VCaP (cell line): ENCODE measurements at regions not wholly inside any gene's neighbourhood (a gene's known extent, or its start where the extent isn't known, plus 50 kb on each side); places are given as distances from the start of the nearest gene placed in this dataset.

ENCODE experiments used
- H3K27ac ChIP-seq: fragments of 450-650 bp; 2 replicates; pipeline ENCODE4 v1.5.1; 2017
- TF ChIP-seq, protein P1 (sequence below): fragments of 450-650 bp; conservative IDR thresholded peaks from 2 replicates; pipeline ENCODE4 v1.5.1; 2017; ENCODE audit warnings: mild to moderate bottlenecking, moderate library complexity

DNA sequence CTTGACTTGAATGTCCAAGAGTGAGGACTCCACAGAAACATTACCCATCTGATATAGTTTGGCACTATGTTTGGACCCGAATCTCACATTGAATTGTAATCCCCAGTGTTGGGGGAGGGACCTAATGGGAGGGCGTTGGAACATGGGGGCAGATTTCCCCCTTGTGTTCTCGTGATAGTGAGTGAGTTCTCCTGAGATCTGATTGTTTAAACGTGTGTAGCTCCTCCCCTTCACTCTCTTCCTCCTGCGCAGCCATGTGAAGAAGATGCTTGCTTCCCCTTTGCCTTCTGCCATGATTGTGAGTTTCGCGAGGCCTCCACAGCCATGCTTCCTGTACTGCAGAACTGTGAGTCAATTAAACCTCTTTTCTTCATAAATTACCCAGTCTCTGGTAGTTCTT is 273.9 kb upstream of the TBC1D5 start:
- TF ChIP-seq, protein P1, sequence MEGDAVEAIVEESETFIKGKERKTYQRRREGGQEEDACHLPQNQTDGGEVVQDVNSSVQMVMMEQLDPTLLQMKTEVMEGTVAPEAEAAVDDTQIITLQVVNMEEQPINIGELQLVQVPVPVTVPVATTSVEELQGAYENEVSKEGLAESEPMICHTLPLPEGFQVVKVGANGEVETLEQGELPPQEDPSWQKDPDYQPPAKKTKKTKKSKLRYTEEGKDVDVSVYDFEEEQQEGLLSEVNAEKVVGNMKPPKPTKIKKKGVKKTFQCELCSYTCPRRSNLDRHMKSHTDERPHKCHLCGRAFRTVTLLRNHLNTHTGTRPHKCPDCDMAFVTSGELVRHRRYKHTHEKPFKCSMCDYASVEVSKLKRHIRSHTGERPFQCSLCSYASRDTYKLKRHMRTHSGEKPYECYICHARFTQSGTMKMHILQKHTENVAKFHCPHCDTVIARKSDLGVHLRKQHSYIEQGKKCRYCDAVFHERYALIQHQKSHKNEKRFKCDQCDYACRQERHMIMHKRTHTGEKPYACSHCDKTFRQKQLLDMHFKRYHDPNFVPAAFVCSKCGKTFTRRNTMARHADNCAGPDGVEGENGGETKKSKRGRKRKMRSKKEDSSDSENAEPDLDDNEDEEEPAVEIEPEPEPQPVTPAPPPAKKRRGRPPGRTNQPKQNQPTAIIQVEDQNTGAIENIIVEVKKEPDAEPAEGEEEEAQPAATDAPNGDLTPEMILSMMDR, result no peak
- no peak overlapping the region for H3K27ac ChIP-seq

DNA sequence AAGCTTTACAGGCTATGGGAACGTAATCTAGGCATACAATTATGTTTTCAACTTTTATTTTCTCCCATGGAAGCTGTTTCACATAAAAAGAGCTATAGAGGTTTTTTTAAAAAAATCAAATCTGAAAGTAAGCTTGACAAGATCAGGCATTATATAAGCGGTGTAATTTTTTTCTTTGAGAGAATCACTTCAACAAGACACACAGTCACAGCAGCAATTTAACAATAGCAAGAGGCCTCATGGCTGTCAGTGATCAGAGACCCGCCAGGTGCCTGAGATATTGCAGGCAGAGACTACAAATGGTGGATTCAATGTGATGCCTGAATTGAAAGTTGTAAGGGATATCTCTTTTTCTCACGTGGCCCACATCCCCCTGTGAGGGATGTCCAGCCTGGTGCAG is 270.5 kb upstream of the TBC1D5 start:
- H3K27ac ChIP-seq, result no peak overlapping the region
- TF ChIP-seq, protein P1, result no peak

DNA sequence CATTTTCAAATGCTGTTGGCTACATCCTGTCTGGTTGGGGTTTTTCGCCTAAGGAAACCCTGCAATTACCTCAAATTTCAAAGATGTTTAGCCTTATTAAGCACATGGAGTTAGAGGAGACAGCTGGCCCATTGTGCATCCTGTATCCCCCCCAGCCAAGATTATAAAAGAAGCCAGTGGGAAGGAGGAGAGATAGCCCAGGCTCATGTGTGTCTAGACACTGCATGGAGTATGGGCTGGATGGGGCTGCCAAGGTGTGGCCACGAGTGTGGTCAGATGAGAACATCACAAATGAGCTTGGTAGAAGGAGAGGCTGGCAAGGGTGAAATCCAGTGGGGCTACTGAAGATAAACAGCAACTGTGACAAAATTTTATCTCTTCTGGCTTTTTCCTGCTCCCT is 270.0 kb upstream of the TBC1D5 start:
- H3K27ac ChIP-seq, result no peak overlapping the region
- TF ChIP-seq, protein P1, result no peak

DNA sequence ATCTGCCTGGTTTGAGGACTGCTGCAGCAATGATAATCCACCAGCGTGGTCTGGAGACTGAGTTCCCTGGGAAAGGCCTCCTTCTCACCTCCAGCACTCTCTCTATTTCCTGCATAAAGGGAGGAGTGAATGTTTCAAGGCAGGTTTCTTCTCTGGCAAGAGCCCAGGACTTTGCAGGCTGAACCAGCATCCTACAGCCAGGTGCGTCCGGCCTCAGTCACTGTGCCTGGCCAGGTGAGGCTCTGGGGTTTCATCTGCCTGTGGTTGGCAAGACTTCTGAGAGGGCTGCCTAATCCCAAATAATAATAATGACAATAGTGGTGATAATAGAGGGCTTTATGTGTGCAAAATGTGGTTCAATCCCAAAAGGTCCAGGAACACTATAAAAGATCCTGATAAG is 269.0 kb upstream of the TBC1D5 start:
- no peak overlapping the region for H3K27ac ChIP-seq
- TF ChIP-seq, protein P1, result no peak

DNA sequence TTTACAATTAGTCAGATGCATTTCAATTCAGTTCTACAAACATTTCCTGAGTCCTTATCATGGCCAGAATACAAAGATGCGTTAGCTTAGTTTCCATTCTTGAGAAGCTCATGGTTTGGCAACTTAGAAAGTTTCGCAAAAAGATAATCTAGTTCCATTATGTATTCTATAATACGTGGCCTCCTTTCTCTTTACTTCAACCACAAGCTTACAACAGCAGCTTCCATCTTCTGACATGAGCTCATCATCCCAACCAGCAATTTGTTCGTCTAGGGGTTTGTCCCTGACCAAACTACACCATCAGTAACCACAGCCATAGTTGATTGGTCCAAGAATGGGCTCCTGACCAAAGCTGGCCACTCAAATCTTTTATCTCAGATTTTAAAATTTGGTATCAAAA is 267.6 kb upstream of the TBC1D5 start:
- H3K27ac ChIP-seq, result no peak overlapping the region
- TF ChIP-seq, protein P1, result no peak

DNA sequence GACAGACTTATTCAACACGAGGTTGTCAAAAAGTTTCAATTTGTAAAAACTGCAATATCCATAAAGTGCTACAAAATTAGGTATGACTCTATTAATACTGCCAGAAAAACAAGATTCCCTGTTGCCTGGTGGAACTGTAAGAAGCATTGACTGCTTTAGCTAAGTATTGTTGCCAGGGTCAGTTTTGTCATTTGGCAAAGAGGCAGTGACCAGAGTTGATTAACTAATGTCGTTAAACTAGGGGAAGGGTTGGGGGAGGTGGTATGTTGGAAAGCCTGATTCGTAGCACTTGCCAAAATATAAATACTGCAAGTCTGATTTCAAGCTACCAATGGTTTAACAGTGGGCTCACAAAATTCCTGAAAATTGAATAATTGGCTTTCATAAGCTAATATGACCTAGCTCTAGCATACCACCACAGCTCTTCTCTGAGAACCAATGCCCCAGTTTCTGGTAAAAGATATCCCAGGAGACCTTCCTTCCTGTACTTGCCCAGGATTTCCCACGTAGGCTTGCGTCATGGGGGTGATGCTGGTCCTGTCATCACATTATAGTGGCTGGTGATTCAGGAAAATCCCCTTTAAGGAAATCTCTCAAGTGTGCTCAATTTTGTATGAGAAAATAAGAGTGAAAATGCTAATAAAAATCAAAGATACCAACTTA is 266.4 kb upstream of the TBC1D5 start:
- no peak overlapping the region for H3K27ac ChIP-seq
- TF ChIP-seq, protein P1, result no peak

DNA sequence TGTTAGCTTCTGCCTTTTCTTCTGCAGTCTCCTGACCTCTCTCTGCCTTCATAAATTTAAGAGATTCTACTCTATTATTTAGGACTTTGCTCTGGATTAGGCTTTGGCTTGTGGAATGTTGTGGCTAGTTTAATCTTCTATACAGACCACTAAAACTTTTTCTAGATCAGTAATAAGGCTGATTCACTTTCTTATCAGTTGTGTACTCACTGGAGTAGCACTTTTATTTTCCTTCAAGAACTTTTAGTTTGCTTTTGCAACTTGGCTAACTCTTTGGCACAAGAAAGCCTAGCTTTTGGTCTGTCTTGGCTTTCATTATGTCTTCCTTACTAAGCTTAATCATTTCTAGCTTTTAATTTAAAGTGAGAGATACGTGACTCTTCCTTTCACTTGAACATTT is 265.5 kb upstream of the TBC1D5 start:
- no peak overlapping the region for H3K27ac ChIP-seq
- TF ChIP-seq, protein P1, result no peak

DNA sequence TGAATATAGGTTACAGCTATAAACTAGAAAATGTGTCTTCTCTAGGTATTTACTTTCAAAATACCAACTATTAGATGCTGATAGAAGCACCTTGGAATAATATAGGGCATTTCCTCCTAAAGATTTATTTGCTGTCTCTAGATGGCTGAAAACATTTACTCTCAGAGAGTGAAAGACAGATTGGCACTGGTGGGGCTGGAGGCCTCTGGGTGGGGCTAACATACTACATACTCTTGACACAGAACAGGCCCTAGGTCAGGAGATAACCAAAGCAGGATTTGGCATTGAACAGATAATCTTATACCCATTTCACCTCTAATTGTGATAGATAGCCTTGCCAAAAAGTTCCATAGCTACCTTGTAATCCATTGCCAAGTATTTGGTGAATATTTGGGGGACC is 253.3 kb upstream of the TBC1D5 start:
- TF ChIP-seq, protein P1, result no peak
- H3K27ac ChIP-seq, result no peak overlapping the region
